SKM-1 (cell line): ENCODE measurements at regions not wholly inside any gene's neighbourhood (a gene's known extent, or its start where the extent isn't known, plus 50 kb on each side); places are given as distances from the start of the nearest gene placed in this dataset.

Experiments
- DNase-seq: peaks from one replicate; lab custom pipeline; 2025; ENCODE audit not compliant: unreplicated experiment; lab: John Stamatoyannopoulos, UW

DNA sequence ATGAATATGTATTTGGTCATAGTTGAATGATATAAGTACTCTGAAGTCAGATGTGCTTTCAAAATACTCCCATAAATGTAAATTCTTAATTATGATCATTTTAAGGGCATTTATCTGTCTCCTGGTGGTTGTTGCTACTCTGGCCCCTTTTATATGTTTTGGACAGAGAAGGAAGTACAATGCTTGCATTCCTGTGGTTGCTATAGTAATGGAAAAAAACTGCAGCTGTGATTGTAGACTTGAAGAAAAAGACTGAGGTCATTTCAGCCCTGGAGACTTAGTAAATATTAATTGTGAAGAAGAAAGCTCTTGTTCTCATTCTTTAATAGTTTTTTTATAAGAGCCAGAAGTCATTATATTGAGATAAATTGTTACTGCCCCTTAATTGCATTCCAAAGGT lies 70.2 kb upstream of the FERD3L start:
- no peak for DNase-seq

DNA sequence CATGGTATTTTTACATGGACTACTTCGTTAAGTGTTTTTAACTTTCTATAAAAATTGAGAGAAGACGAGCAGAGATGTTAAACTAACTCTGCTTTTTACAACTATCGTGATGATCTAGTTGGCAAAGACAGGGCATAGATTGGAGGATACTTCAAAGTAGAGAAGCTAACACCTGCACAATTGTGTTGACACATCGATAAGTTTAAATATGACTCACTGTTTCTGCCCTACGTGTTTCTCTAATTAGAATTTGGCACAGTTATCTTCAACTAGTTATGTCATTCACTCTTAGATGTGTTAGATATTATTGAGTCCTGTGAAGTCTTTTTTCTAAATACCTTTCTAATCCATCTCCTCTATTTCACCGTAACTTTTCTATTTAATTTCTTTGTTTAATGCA lies 68.5 kb upstream of the FERD3L start:
- no peak for DNase-seq

DNA sequence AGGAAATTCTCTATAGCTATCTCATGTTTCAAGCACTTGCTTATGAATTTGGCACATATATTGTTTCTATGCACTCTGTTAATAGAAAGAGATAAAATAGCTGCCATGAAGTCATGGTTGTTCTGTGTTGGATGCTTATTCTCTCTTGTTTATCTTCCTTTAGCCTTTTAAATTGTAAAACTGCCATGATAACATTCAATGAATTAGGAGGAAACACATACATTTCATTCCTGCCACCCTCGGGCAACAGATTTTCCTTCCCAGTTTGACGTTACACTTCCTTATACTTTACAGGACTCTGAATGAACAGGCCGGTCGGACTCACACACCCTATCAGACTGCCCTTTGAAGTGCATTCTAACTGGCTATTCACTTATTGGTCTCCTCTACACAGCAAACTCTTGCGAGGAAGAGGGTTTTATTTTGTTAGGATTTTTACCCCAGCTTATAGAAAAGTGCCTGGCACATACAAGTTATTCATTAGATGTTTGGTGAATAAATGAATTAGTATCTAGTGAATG lies 65.7 kb upstream of the FERD3L start:
- no peak for DNase-seq

DNA sequence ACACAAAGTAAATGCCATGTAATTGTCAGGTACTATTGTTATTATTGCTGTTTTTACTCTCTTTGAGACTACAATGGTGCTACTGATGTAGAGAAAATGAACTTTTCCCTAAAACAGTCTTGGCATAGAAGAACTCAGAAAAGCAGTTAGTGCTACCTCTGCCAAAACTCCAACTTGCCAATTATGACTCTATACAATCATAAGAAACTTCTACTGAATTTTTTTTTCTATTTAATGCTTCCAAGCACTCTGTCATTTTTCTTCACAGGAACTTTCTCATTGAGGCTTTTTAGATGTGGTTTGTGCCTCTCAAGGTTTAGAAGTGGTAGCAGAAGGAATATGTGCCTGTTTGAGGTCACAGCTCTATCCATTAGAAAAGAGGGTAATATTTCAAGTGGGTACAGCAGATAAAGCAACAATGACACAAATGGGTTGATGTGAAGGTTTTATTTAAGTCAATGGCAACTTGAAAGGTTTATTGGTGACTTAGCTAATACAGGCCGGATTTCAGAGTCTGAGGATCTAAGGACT lies 64.0 kb upstream of the FERD3L start:
- DNase-seq = no peak

DNA sequence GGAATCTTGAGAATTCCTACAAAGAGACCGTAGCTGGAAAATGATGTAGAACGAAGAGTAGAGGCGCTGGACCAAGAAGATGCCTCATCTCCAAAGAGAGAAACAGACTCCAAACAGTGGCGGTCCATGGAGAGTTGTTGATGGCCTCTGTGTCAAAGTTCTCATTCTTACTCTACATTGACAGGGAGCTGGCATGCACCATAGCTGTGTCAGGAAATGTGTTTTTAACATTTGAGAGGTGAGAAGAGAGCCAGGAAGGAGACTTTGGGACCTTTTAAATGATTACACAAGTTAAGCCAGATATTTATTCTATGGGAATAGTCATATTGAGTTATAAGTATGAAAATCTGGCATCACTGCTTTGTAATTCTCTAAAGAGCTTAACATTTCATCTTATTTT lies 61.5 kb upstream of the FERD3L start:
- no peak for DNase-seq

DNA sequence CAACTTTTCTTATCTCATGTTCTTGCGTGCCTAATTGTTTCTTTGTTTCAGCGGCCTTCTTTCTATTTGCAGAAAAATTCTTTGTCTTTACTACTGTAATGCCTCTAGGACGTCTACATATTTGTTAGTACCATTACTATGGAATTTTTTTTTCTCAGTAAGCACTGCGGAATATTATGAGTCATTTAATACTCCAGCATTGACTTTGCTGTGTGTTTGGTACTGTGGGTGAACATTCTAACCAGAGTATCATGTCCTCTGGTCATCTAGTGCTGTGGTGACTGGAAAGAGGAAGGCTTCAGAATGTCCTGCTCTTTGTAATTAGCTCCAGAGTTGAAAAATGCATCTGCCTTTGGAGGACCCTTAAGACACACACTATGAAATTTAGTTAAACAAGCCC lies 58.5 kb upstream of the FERD3L start:
- DNase-seq = no peak

DNA sequence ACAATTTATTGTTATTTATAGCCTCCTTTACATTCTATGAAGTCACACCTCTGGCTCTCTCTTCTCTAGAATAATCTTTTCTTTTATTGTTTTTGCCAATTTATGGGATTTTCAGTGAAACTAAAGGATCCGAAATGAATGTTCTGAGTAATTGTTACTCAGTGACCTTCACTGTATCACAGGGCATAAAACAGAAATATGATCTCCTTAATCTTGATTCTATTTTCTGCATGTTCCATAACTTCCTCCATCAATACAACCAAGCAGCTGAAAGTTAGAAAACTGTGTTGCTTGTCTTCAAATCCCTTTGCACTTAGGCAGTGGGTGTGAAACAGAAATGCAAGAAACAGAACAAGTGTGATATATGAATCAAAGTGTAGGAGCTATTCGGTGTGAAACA lies 57.4 kb upstream of the FERD3L start:
- no peak for DNase-seq
